ENCODE measurements at regions not wholly inside any gene's neighbourhood (a gene's known extent, or its start where the extent isn't known, plus 50 kb on each side); places are given as distances from the start of the nearest gene placed in this dataset.

DNA sequence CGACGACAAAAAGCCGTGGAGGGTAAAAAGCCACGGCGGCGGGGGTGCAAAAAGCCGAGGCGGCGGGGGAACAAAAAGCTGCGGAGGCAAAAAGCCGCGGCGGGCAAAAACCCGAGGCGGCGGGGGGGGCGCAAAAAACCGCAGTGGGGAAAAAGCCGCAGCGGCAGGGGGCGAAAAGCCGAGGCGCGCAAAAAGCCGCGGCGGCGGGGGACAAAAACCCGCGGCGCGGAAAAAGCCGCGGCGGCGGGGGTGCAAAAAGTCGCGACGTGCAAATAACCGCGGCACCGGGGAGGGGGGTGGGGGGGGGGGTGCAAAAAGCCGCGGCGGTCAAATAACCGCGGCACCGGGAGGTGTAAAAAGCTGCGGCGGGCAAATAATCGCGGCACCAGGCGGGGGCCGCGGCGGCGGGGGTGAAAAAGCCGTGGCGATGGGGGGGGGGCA is 511.5 kb downstream of the FOXD4L5 start:
- TF ChIP-seq EZH2 (IDR thresholded peaks at IDR 0.05; ENCODE audit: borderline replicate concordance, low read length): no peak
- TF ChIP-seq, protein P1, sequence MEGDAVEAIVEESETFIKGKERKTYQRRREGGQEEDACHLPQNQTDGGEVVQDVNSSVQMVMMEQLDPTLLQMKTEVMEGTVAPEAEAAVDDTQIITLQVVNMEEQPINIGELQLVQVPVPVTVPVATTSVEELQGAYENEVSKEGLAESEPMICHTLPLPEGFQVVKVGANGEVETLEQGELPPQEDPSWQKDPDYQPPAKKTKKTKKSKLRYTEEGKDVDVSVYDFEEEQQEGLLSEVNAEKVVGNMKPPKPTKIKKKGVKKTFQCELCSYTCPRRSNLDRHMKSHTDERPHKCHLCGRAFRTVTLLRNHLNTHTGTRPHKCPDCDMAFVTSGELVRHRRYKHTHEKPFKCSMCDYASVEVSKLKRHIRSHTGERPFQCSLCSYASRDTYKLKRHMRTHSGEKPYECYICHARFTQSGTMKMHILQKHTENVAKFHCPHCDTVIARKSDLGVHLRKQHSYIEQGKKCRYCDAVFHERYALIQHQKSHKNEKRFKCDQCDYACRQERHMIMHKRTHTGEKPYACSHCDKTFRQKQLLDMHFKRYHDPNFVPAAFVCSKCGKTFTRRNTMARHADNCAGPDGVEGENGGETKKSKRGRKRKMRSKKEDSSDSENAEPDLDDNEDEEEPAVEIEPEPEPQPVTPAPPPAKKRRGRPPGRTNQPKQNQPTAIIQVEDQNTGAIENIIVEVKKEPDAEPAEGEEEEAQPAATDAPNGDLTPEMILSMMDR (conservative IDR thresholded peaks at IDR 0.05 in 1 of 2, IDR thresholded peaks at IDR 0.05 in 1 of 2; ENCODE audit: extremely low read depth in 1 of 2, insufficient read depth in 1 of 2, low read depth in 1 of 2, low read length in 2 of 2): no peak

All from mammary epithelial cell (primary cell).